ENCODE measurements at regions not wholly inside any gene's neighbourhood (a gene's known extent, or its start where the extent isn't known, plus 50 kb on each side); places are given as distances from the start of the nearest gene placed in this dataset.
"Not testable (repeated sequence)": the region's sequence is repeated elsewhere in the genome, so short reads cannot be mapped to it uniquely, and the experiment has no call there.

- H3K36me3 ChIP-seq (ENCODE audit: control insufficient read depth in 2 of 2, extremely low read depth in 1 of 2, insufficient read depth in 2 of 2, low read length in 2 of 2); H4K20me1 ChIP-seq (ENCODE audit: control insufficient read depth, extremely low read depth, insufficient read depth, low read length); DNase-seq (ENCODE audit: low read depth, low spot score); H3K27ac ChIP-seq (ENCODE audit: control insufficient read depth, insufficient read depth, low read length); H3K9me3 ChIP-seq (ENCODE audit: control insufficient read depth, low read depth, low read length); H2AFZ ChIP-seq (ENCODE audit: control insufficient read depth, low read length); H3K9me1 ChIP-seq (ENCODE audit: control insufficient read depth, extremely low read depth, insufficient read depth, low read length); H3K4me2 ChIP-seq (ENCODE audit: control insufficient read depth, extremely low read depth, insufficient read depth, low read depth, low read length); H3K4me3 ChIP-seq (ENCODE audit: control insufficient read depth in 2 of 3, extremely low read depth in 1 of 3, insufficient read depth in 2 of 3, low read depth in 1 of 3, low read length in 3 of 3); H3K4me1 ChIP-seq (ENCODE audit: control insufficient read depth, extremely low read depth, insufficient read depth, low read length); H3K27me3 ChIP-seq (ENCODE audit: control insufficient read depth, extremely low read depth, insufficient read depth, low read length); H3K9ac ChIP-seq (ENCODE audit: control insufficient read depth, extremely low read depth, insufficient read depth, low read length); FAIRE-seq; dilution Hi-C loops (cut with MboI; ENCODE audit: extremely low pct_ligation_motif_present, low sequenced_read_pairs); H3K79me2 ChIP-seq (ENCODE audit: control insufficient read depth, insufficient read depth, low read length): not testable (repeated sequence)
- TF ChIP-seq CTCF (optimal IDR thresholded peaks at IDR 0.05 in 1 of 3, IDR thresholded peaks at IDR 0.05 in 1 of 3, conservative IDR thresholded peaks at IDR 0.05 in 1 of 3; ENCODE audit: extremely low read depth in 1 of 3, insufficient read depth in 2 of 3, low read length in 3 of 3) = peak in 2 of 3 experiments; percentile 9 to 33
Measured at GRCh38 chr1:170457325-170458050, 74.5 kb upstream of the GORAB start.

GRCh38 chr1:170460001-170460400, 72.0 kb upstream of the GORAB start:
- Histone ChIP-seq H3K4me3 (ENCODE audit: control insufficient read depth in 2 of 3, extremely low read depth in 1 of 3, insufficient read depth in 2 of 3, low read depth in 1 of 3, low read length in 3 of 3) (no peak overlapping the region), H3K9me3 (ENCODE audit: control insufficient read depth, low read depth, low read length) (no peaks in the 10 kb centered on the region), H3K9ac (ENCODE audit: control insufficient read depth, extremely low read depth, insufficient read depth, low read length) (no peak overlapping the region), H4K20me1 (ENCODE audit: control insufficient read depth, extremely low read depth, insufficient read depth, low read length) (no peaks in the 10 kb centered on the region), H3K36me3 (ENCODE audit: control insufficient read depth in 2 of 2, extremely low read depth in 1 of 2, insufficient read depth in 2 of 2, low read length in 2 of 2) (no peaks in the 10 kb centered on the region), H3K27me3 (ENCODE audit: control insufficient read depth, extremely low read depth, insufficient read depth, low read length) (no peaks in the 10 kb centered on the region), H3K79me2 (ENCODE audit: control insufficient read depth, insufficient read depth, low read length) (no peaks in the 10 kb centered on the region), H2AFZ (ENCODE audit: control insufficient read depth, low read length) (no peak overlapping the region), H3K4me1 (ENCODE audit: control insufficient read depth, extremely low read depth, insufficient read depth, low read length) (no peaks in the 10 kb centered on the region), H3K9me1 (ENCODE audit: control insufficient read depth, extremely low read depth, insufficient read depth, low read length) (no peaks in the 10 kb centered on the region), H3K27ac (ENCODE audit: control insufficient read depth, insufficient read depth, low read length) (no peak overlapping the region), H3K4me2 (ENCODE audit: control insufficient read depth, extremely low read depth, insufficient read depth, low read depth, low read length) (no peak overlapping the region)
- dilution Hi-C loops (cut with MboI; ENCODE audit: extremely low pct_ligation_motif_present, low sequenced_read_pairs) = no loop called here
- FAIRE-seq (no peak), DNase-seq (ENCODE audit: low read depth, low spot score) (no peak)
- TF ChIP-seq EZH2 (IDR thresholded peaks at IDR 0.05; ENCODE audit: low read length) (no peak), CTCF (optimal IDR thresholded peaks at IDR 0.05 in 1 of 3, IDR thresholded peaks at IDR 0.05 in 1 of 3, conservative IDR thresholded peaks at IDR 0.05 in 1 of 3; ENCODE audit: extremely low read depth in 1 of 3, insufficient read depth in 2 of 3, low read length in 3 of 3) (no peak)

All from keratinocyte (primary cell).